G401 (cell line): ENCODE measurements at regions not wholly inside any gene's neighbourhood (a gene's known extent, or its start where the extent isn't known, plus 50 kb on each side); places are given as distances from the start of the nearest gene placed in this dataset.
"Not testable (repeated sequence)": the region's sequence is repeated elsewhere in the genome, so short reads cannot be mapped to it uniquely, and the experiment has no call there.

Experiments
- DNase-seq: peaks from one replicate; pipeline ENCODE4 v3.0.0-alpha.2; 2015; ENCODE audit warnings: low spot score
- in situ Hi-C: cut with HindIII; loops from 2 replicates; pipeline ENCODE4 v1.10.0; 2016; ENCODE audit warnings: low sequenced_read_pairs, mixed read lengths

GRCh38 chr20:12790859-12791258 lies 217.9 kb upstream of the SPTLC3 start:
- in situ Hi-C loops, result no loop called here

GRCh38 chr20:12798286-12798685 lies 210.5 kb upstream of the SPTLC3 start:
- DNase-seq, result no peak
- in situ Hi-C loops, result no loop called here

More at GRCh38 chr20:12790859-12791258, 217.9 kb upstream of the SPTLC3 start:
- no peak for DNase-seq

GRCh38 chr20:12808006-12808567 lies 200.7 kb upstream of the SPTLC3 start:
- no peak for DNase-seq
- in situ Hi-C loops, result no loop called here

- in situ Hi-C loops, result no loop called here
- no peak for DNase-seq
Measured at GRCh38 chr20:12815231-12815768, 193.5 kb upstream of the SPTLC3 start.

- in situ Hi-C loops, result no loop called here
- no peak for DNase-seq
Measured at GRCh38 chr20:12815778-12816408, 192.9 kb upstream of the SPTLC3 start.

GRCh38 chr20:12821249-12821648 lies 187.5 kb upstream of the SPTLC3 start:
- in situ Hi-C loops, result no loop called here

GRCh38 chr20:12823734-12824133 lies 185.0 kb upstream of the SPTLC3 start:
- no peak for DNase-seq

More at GRCh38 chr20:12821249-12821648, 187.5 kb upstream of the SPTLC3 start:
- DNase-seq, result peak; percentile 20

GRCh38 chr20:12824328-12825225 lies 184.2 kb upstream of the SPTLC3 start:
- in situ Hi-C loops, result no loop called here
- peak; percentile 83 for DNase-seq

More at GRCh38 chr20:12823734-12824133, 185.0 kb upstream of the SPTLC3 start:
- in situ Hi-C loops, result no loop called here

GRCh38 chr20:12825226-12825595 lies 183.6 kb upstream of the SPTLC3 start:
- peak; percentile 95 for DNase-seq
- in situ Hi-C loops, result no loop called here

GRCh38 chr20:12827816-12828385 lies 180.9 kb upstream of the SPTLC3 start:
- DNase-seq, result peak; percentile 87
- in situ Hi-C loops, result no loop called here

GRCh38 chr20:12829170-12829569 lies 179.6 kb upstream of the SPTLC3 start:
- in situ Hi-C loops, result no loop called here
- peak; percentile 58 for DNase-seq

GRCh38 chr20:12833861-12834260 lies 174.9 kb upstream of the SPTLC3 start:
- in situ Hi-C loops, result no loop called here
- no peak for DNase-seq

- DNase-seq, result no peak
- in situ Hi-C loops, result no loop called here
Measured at GRCh38 chr20:12835999-12836398, 172.8 kb upstream of the SPTLC3 start.

- no peak for DNase-seq
- in situ Hi-C loops, result no loop called here
Measured at GRCh38 chr20:12837646-12838045, 171.1 kb upstream of the SPTLC3 start.

- in situ Hi-C loops, result no loop called here
- no peak for DNase-seq
Measured at GRCh38 chr20:12838261-12838866, 170.4 kb upstream of the SPTLC3 start.

GRCh38 chr20:12847872-12848271 lies 160.9 kb upstream of the SPTLC3 start:
- peak; percentile 14 for DNase-seq
- in situ Hi-C loops, result no loop called here

GRCh38 chr20:12849225-12849910 lies 159.4 kb upstream of the SPTLC3 start:
- in situ Hi-C loops, result no loop called here
- DNase-seq, result no peak

GRCh38 chr20:12857643-12858042 lies 151.1 kb upstream of the SPTLC3 start:
- in situ Hi-C loops, DNase-seq: not testable (repeated sequence)
